Ovary (tissue), 7 donors: ENCODE measurements at regions not wholly inside any gene's neighbourhood (a gene's known extent, or its start where the extent isn't known, plus 50 kb on each side); places are given as distances from the start of the nearest gene placed in this dataset.
A peak's percentile ranks its signal among the peaks of the same experiment; 100 is the strongest.

Experiments used
- DNase-seq, 5 donors: peaks; one replicate each; pipeline ENCODE4 v3.0.0-alpha.2; 2019 to 2020
- H3K27ac ChIP-seq, 2 donors: fragments of 200-600 bp; one replicate each; pipeline versions ENCODE4 v1.5.1 to v1.8.0; 2019 to 2022
- H3K27me3 ChIP-seq: fragments of 200-600 bp; one replicate; pipeline ENCODE4 v1.8.0; 2022
- H3K36me3 ChIP-seq: fragments of 200-600 bp; sonication (generic); one replicate; pipeline ENCODE4 v1.5.1; 2019
- H3K4me1 ChIP-seq: one replicate; pipeline ENCODE4 v1.8.1; 2013; ENCODE audit warnings: mild to moderate bottlenecking, moderate library complexity; ENCODE audit not compliant: insufficient read depth
- H3K4me3 ChIP-seq: fragments of 200-600 bp; sonication (generic); one replicate; pipeline ENCODE4 v1.5.1; 2017
- H3K9me3 ChIP-seq, 2 donors: fragments of 200-600 bp in 1 of 2; sonication (generic) in 1 of 2; one replicate each; pipeline versions ENCODE4 v1.5.1 to v1.8.1; 2013 to 2019; ENCODE audit warnings: mild to moderate bottlenecking in 1 of 2, moderate library complexity in 1 of 2
- EP300 ChIP-seq: sonication (generic); formaldehyde crosslinking; IDR thresholded peaks from one replicate; pipeline ENCODE4 v1.6.1; 2017; ENCODE audit warnings: antibody characterized with exemption
- POLR2A ChIP-seq: fragments of 450-650 bp; IDR thresholded peaks from one replicate; pipeline ENCODE4 v1.6.1; 2017; ENCODE audit warnings: antibody characterized with exemption, mild to moderate bottlenecking, moderate library complexity
- WGBS, 3 donors: extraction: QIAGEN DNeasy Blood & Tissue Kit in 1 of 3; methylation state at CpG; one replicate each; pipeline versions ENCODE4 v1.1.5 to v1.1.7; 2013 to 2017; 5-methylcytosine and 5-hydroxymethylcytosine counted together
- intact Hi-C, 4 donors: fragments of 100-400 bp; cut with DNase I; formaldehyde crosslinking; loops; one replicate each; pipeline versions ENCODE4 v1.11.0 to v1.15.1; 2022 to 2023
- TF ChIP-seq, protein P1 (sequence below), 3 donors: fragments of 450-650 bp in 2 of 3; fragments of 200-600 bp in 1 of 3; IDR thresholded peaks; one replicate each; pipeline versions ENCODE4 v1.5.1 to v1.8.0; 2016 to 2022; ENCODE audit warnings: antibody characterized with exemption in 3 of 3, mild to moderate bottlenecking in 1 of 3
- donor health status: DM: no; HTN: no; CAD: no; lungs with moderate emphysema.
- donor health status: DM: no; HTN: no; CAD: no.
- donor health status: Bipolar disorder and iron deficiency.
- donor health status: DM: no; HTN: no; CAD: no.
- donor health status: DM: yes; HTN: yes; CAD: no.

DNA sequence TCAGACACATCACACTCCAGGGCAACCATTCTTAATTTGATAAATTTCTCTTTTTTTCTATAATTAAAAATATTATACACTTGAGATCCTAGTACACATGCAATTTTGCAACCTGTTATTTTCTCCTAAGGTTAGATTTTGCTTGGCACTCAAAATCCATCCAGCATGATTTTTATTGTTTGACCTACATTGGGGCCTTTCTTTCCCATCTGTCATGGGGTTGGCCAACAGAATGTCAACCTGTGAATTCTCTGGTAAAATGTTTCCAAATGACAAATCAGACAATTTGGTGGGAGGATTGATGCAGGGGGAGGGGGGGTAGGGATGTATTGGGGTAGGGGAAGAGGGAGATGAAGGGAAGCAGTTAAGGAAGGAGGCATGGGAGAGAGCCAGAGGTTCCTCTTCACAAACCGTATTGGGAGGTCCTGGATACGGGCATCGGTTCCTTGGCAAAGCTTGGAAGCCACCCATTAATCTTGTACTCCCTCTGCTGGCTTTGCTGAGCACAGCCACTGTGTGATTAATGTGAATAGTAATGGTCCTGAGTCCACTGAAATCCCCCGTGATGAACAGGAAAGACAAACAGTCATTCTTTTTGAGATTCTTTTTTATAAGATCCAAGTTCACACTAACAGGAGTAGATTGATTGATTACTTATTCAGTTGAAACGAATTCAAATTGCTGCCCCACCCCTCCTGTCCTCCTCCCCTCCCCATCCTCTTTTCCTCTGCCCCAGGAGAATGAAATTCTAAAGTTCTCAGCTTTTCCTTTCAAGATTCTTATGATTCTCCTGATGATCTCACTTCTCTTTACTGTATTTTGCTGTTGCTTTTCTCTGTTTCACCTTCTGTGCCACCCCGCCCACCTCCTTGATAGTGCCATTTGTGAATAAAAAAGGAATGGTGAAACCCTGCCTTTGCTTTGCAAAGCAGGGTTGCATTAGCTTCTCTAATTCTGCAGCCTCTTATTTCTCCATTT is 82.2 kb upstream of the SLC25A26 start:
- Histone ChIP-seq H3K27ac (no peak overlapping the region), H3K9me3 (no peaks in the 10 kb centered on the region), H3K4me3 (no peak overlapping the region), H3K36me3 (no peaks in the 10 kb centered on the region), H3K27me3 (no peaks in the 10 kb centered on the region), H3K4me1 (no peaks in the 10 kb centered on the region)
- WGBS, 3 donors = 11 to 16% (median 14%) methylated on average over 6 of the region's 6 CpGs
- intact Hi-C loops = loop anchor here in 2 of 4 donors (10.0 kb wide), 1 partner anchor 354 kb away; no protein-coding TSS in a partner anchor
- TF ChIP-seq EP300 (no peak), POLR2A (no peak)
- TF ChIP-seq, protein P1, sequence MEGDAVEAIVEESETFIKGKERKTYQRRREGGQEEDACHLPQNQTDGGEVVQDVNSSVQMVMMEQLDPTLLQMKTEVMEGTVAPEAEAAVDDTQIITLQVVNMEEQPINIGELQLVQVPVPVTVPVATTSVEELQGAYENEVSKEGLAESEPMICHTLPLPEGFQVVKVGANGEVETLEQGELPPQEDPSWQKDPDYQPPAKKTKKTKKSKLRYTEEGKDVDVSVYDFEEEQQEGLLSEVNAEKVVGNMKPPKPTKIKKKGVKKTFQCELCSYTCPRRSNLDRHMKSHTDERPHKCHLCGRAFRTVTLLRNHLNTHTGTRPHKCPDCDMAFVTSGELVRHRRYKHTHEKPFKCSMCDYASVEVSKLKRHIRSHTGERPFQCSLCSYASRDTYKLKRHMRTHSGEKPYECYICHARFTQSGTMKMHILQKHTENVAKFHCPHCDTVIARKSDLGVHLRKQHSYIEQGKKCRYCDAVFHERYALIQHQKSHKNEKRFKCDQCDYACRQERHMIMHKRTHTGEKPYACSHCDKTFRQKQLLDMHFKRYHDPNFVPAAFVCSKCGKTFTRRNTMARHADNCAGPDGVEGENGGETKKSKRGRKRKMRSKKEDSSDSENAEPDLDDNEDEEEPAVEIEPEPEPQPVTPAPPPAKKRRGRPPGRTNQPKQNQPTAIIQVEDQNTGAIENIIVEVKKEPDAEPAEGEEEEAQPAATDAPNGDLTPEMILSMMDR (IDR thresholded peaks at IDR 0.05) = peak in 1 of 3 donors; percentile 37
- DNase-seq = peak in 4 of 5 donors; percentile 28 to 44 (median 38)

DNA sequence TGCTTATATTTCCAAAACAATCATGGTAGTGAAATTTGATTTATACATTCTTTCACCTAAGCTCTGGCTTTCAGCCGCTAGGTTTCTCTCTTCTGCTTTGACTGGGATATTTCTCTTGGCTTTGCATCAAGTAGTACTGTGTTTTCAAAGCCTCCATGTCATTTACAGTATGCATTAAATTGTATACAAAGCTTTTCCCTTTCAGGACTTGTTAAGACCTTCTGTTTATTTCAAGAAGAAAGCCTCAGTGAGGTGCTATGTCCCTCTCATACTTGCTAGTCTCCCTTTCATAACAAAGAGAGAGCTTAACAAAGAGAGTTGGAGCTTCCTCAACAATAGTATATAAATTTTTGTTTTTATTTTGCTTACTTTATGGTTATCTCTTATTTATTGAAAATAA is 84.2 kb upstream of the SLC25A26 start:
- no peaks in the 10 kb centered on the region for H3K4me1 ChIP-seq
- no peaks in the 10 kb centered on the region for H3K27me3 ChIP-seq
- H3K36me3 ChIP-seq = no peaks in the 10 kb centered on the region
- H3K9me3 ChIP-seq = no peaks in the 10 kb centered on the region
- TF ChIP-seq EP300 (no peak), POLR2A (no peak)
- TF ChIP-seq, protein P1 (IDR thresholded peaks at IDR 0.05) = no peak
- H3K27ac ChIP-seq = no peak overlapping the region
- no peak overlapping the region for H3K4me3 ChIP-seq
- WGBS, 3 donors = 85 to 91% (median 89%) methylated on average over 1 of the region's 1 CpG
- DNase-seq = no peak
- intact Hi-C loops = loop anchor here in 2 of 4 donors (10.0 kb wide), 1 partner anchor 352 kb away; no protein-coding TSS in a partner anchor

- no peak overlapping the region for H3K4me3 ChIP-seq
- TF ChIP-seq EP300 = no peak
- TF ChIP-seq POLR2A = no peak
- TF ChIP-seq, protein P1 (IDR thresholded peaks at IDR 0.05) = no peak
- H3K27me3 ChIP-seq = no peaks in the 10 kb centered on the region
- DNase-seq = no peak
- no peak overlapping the region for H3K27ac ChIP-seq
- 78 to 80% (median 80%) methylated on average over 8 of the region's 8 CpGs for WGBS, 3 donors
- H3K9me3 ChIP-seq = no peaks in the 10 kb centered on the region
- no peaks in the 10 kb centered on the region for H3K36me3 ChIP-seq
- intact Hi-C loops = loop anchor here in 2 of 4 donors (10.0 kb wide), 1 partner anchor 349 kb away; no protein-coding TSS in a partner anchor
- H3K4me1 ChIP-seq = no peaks in the 10 kb centered on the region
Observed at GRCh38 chr3:66133853-66134445, 86.9 kb upstream of the SLC25A26 start.

DNA sequence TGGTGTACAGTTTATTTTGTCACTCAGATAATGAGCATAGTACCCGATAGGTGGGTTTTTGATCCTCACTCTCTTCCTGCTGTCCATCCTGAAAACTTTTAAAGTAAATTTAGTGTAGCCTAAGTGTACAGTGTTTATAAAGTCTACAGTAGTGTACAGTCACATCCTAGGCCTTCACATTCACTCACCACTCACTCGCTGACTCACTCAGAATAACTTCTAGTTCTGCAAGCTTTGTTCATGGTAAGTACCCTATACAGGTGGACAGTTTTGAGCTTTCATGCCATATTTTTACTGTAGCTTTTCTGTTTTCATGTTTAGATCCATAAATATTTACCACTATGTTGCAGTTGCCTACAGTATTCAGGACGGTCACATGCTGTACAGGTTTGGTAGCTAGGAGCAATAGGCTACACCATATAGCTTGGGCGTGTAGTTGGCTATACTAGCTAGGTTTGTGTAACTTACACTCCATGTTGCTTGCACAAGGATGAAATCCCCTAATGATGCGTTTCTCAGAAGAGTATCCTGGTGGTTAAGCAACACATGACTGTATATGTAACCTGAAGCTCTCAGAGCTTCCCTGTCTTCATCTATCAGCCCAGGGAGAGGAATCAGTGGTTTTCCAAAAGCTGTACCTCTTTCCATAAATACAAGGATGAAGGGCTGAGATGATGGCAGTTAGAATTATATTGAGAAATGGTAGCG is 87.6 kb upstream of the SLC25A26 start:
- Histone ChIP-seq H3K4me1 (no peaks in the 10 kb centered on the region), H3K36me3 (no peaks in the 10 kb centered on the region), H3K9me3 (no peaks in the 10 kb centered on the region), H3K4me3 (no peak overlapping the region), H3K27ac (no peak overlapping the region), H3K27me3 (no peaks in the 10 kb centered on the region)
- intact Hi-C loops = loop anchor here in 2 of 4 donors (10.0 kb wide), 1 partner anchor 348 kb away; no protein-coding TSS in a partner anchor
- TF ChIP-seq EP300 = no peak
- TF ChIP-seq, protein P1 (IDR thresholded peaks at IDR 0.05) = no peak
- TF ChIP-seq POLR2A = no peak
- DNase-seq = no peak
- 94 to 98% (median 94%) methylated on average over 6 of the region's 6 CpGs for WGBS, 3 donors
